HEK293T (cell line): ENCODE measurements at regions not wholly inside any gene's neighbourhood (a gene's known extent, or its start where the extent isn't known, plus 50 kb on each side); places are given as distances from the start of the nearest gene placed in this dataset.

Experiments
- CTCF ChIA-PET: fragments of 350-600 bp; formaldehyde crosslinking; extraction: SDS; loops from one replicate; lab custom pipeline; 2021; ENCODE audit warnings: antibody characterized with exemption, inconsistent platforms; lab: Yijun Ruan, JAX
- POLR2A ChIA-PET: fragments of 350-600 bp; formaldehyde crosslinking; extraction: SDS; loops from one replicate; lab custom pipeline; 2020; ENCODE audit warnings: antibody characterized with exemption, inconsistent platforms; lab: Yijun Ruan, JAX
- DNase-seq: peaks from one replicate; pipeline ENCODE4 v3.0.0; 2012; ENCODE audit warnings: mixed read lengths; ENCODE audit errors: extremely low spot score
- ARNT ChIP-seq: fragments of 450-650 bp; IDR thresholded peaks from 2 replicates; pipeline ENCODE4 v1.6.1; 2017; ENCODE audit warnings: mild to moderate bottlenecking
- BHLHE40 ChIP-seq: fragments of 450-650 bp; IDR thresholded peaks from 2 replicates; pipeline ENCODE4 v1.6.1; 2016; ENCODE audit warnings: mild to moderate bottlenecking, moderate library complexity, borderline replicate concordance
- CTBP1 ChIP-seq: fragments of 450-650 bp; IDR thresholded peaks from 2 replicates; pipeline ENCODE4 v1.6.1; 2016; ENCODE audit warnings: borderline replicate concordance
- ELF4 ChIP-seq: fragments of 450-650 bp; IDR thresholded peaks from 2 replicates; pipeline ENCODE4 v1.6.1; 2017; ENCODE audit warnings: antibody characterized with exemption
- FOXA1 ChIP-seq: fragments of 450-650 bp; IDR thresholded peaks from 2 replicates; pipeline ENCODE4 v1.6.1; 2016; ENCODE audit warnings: mild to moderate bottlenecking
- FOXK2 ChIP-seq: fragments of 450-650 bp; IDR thresholded peaks from 2 replicates; pipeline ENCODE4 v1.6.1; 2016; ENCODE audit warnings: mild to moderate bottlenecking
- FOXM1 ChIP-seq: fragments of 450-650 bp; IDR thresholded peaks from 2 replicates; pipeline ENCODE4 v1.6.1; 2017; ENCODE audit warnings: mild to moderate bottlenecking, borderline replicate concordance
- HDGF ChIP-seq: fragments of 450-650 bp; IDR thresholded peaks from 2 replicates; pipeline ENCODE4 v1.6.1; 2017; ENCODE audit warnings: antibody characterized with exemption, borderline replicate concordance
- L3MBTL2 ChIP-seq: fragments of 450-650 bp; conservative IDR thresholded peaks from 2 replicates; pipeline ENCODE4 v1.6.1; 2016; ENCODE audit warnings: mild to moderate bottlenecking
- LEF1 ChIP-seq: fragments of 450-650 bp; IDR thresholded peaks from 2 replicates; pipeline ENCODE4 v1.6.1; 2017; ENCODE audit warnings: mild to moderate bottlenecking, borderline replicate concordance
- NFRKB ChIP-seq: fragments of 450-650 bp; IDR thresholded peaks from 2 replicates; pipeline ENCODE4 v1.6.1; 2016; ENCODE audit warnings: mild to moderate bottlenecking, moderate library complexity
- SP1 ChIP-seq: fragments of 450-650 bp; IDR thresholded peaks from 2 replicates; pipeline ENCODE4 v1.6.1; 2017
- SUZ12 ChIP-seq: fragments of 450-650 bp; IDR thresholded peaks from 2 replicates; pipeline ENCODE4 v1.6.1; 2016; ENCODE audit warnings: mild to moderate bottlenecking
- TARDBP ChIP-seq: fragments of 450-650 bp; IDR thresholded peaks from 2 replicates; pipeline ENCODE4 v1.6.1; 2016
- ZNF384 ChIP-seq: fragments of 450-650 bp; IDR thresholded peaks from 2 replicates; pipeline ENCODE4 v1.6.1; 2016
- TF ChIP-seq, protein P1 (sequence below): fragments of 450-650 bp; IDR thresholded peaks from 2 replicates; pipeline ENCODE4 v1.6.1; 2016

DNA sequence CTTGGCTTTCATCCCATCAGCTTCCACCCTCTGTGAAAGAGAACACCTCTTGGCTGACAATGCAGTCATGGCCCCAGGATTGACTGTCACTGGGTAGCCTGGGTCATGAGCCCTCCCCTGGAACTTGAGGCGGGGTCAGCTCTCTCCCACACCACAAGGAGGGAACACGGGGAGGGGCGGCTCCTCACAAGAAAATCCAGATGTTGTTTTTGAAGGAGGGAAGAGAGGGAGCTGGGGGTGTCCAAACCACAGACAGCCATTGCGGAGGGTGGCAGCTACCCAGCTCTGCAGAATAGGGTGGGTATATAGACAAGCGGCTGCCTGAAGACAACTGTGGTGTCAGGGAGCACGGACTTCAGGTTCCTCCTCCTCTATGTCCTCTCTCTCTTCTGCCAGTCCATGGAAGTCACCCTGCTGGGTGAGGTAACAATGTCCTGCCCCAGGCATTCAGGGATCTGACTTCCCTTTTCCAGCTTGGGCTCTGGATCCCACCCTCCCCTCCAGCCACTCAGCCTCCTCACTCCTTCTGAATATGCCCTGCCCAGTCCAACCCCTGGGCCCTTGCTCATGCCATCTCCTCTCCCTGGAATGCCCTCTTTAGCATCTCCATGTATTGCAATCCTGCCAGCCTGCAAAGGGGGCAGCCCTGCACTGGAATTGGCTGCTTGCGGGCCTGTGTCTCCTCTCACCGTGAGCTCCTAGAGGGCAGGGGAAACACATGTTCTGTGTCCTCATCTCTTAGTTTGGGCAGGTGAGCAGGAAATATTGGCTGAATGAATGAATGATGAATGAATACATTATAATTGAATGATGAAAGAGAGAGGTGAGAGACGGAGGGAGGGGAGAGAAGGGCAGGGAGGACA lies 60.9 kb upstream of the RUNX3 start:
- POLR2A ChIA-PET, result no interaction called here
- CTCF ChIA-PET, result no interaction called here
- no peak for TF ChIP-seq ELF4
- TF ChIP-seq CTBP1, result no peak
- TF ChIP-seq L3MBTL2, result no peak
- TF ChIP-seq FOXK2, result no peak
- no peak for TF ChIP-seq TARDBP
- TF ChIP-seq, protein P1, sequence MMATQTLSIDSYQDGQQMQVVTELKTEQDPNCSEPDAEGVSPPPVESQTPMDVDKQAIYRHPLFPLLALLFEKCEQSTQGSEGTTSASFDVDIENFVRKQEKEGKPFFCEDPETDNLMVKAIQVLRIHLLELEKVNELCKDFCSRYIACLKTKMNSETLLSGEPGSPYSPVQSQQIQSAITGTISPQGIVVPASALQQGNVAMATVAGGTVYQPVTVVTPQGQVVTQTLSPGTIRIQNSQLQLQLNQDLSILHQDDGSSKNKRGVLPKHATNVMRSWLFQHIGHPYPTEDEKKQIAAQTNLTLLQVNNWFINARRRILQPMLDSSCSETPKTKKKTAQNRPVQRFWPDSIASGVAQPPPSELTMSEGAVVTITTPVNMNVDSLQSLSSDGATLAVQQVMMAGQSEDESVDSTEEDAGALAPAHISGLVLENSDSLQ, result no peak
- TF ChIP-seq FOXA1, result no peak
- no peak for TF ChIP-seq NFRKB
- no peak for TF ChIP-seq BHLHE40
- TF ChIP-seq ARNT, result no peak
- TF ChIP-seq SUZ12, result no peak
- no peak for TF ChIP-seq LEF1
- no peak for TF ChIP-seq ZNF384
- no peak for DNase-seq

DNA sequence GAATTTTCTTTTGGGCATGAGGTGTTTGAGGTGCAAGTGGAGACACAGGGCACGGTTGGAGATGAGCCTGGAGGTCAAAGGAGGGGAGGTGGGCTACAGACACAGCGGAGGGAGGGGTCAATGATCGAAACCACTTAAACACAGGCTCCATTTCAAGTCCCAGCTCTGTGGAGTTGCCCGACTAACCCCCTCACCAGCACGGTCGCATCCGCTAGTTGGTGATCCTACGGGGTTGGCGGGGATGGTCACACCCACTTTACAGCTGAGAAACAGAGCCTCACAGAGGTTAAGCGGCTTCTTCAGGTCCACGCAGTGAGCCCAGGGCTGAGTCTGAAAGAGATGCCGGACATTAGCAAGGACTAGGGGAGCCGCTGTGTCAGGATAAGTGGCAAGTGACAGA lies 60.1 kb upstream of the RUNX3 start:
- CTCF ChIA-PET, result no interaction called here
- TF ChIP-seq L3MBTL2, result no peak
- no peak for TF ChIP-seq SUZ12
- no peak for TF ChIP-seq ARNT
- TF ChIP-seq FOXA1, result no peak
- TF ChIP-seq SP1, result no peak
- no peak for TF ChIP-seq ELF4
- no peak for TF ChIP-seq CTBP1
- TF ChIP-seq, protein P1, result no peak
- TF ChIP-seq HDGF, result no peak
- no peak for TF ChIP-seq FOXK2
- TF ChIP-seq TARDBP, result no peak
- no peak for TF ChIP-seq BHLHE40
- TF ChIP-seq LEF1, result no peak
- TF ChIP-seq NFRKB, result no peak
- TF ChIP-seq ZNF384, result no peak
- no peak for TF ChIP-seq FOXM1
- POLR2A ChIA-PET, result no interaction called here
- no peak for DNase-seq

DNA sequence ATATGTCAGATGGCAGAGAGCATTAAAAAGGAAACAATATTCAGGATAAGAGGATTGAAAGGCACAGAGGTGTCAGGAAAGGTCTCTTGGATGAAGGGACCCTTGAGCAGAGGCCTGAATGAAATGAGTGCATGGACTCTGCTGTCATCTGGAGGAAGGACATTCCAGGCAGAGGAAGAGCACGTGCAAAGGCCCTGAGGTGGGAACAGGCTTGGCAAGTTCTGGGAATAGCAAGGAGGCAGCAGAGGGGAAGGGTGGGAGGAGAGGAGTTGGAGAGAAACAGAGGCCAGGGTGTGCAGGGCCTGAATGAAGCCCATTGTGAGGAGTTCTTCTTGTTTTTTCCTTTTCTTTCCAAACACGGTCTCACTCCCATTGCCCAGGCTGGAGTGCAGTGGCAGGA lies 59.0 kb upstream of the RUNX3 start:
- no peak for DNase-seq
- ChIA-PET CTCF (no interaction called here), POLR2A (no interaction called here)
- TF ChIP-seq SUZ12, result no peak
- TF ChIP-seq LEF1, result no peak
- TF ChIP-seq FOXK2, result no peak
- TF ChIP-seq SP1, result no peak

DNA sequence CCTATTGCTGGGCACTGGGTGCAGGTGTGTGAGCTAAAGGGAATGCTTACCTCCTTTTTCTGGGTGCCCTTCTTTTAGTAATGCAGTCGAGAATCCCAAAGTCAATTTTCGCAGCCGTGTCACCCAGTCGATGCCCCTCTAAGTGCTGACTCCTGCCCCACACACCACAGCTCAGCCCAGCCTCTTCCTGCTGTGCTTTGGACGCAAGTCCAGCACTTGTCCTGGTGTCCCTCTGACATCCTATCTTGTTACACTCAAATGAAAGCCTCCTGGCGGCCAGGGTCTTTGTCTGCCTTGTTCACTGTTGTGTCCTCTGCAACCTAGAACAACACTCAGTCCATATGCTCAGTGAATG lies 58.5 kb upstream of the RUNX3 start:
- TF ChIP-seq CTBP1, result no peak
- TF ChIP-seq HDGF, result no peak
- TF ChIP-seq ARNT, result no peak
- no peak for TF ChIP-seq ZNF384
- no peak for TF ChIP-seq L3MBTL2
- TF ChIP-seq SUZ12, result no peak
- TF ChIP-seq TARDBP, result no peak
- TF ChIP-seq SP1, result no peak
- TF ChIP-seq ELF4, result no peak
- no peak for TF ChIP-seq FOXA1
- no peak for TF ChIP-seq NFRKB
- DNase-seq, result no peak

DNA sequence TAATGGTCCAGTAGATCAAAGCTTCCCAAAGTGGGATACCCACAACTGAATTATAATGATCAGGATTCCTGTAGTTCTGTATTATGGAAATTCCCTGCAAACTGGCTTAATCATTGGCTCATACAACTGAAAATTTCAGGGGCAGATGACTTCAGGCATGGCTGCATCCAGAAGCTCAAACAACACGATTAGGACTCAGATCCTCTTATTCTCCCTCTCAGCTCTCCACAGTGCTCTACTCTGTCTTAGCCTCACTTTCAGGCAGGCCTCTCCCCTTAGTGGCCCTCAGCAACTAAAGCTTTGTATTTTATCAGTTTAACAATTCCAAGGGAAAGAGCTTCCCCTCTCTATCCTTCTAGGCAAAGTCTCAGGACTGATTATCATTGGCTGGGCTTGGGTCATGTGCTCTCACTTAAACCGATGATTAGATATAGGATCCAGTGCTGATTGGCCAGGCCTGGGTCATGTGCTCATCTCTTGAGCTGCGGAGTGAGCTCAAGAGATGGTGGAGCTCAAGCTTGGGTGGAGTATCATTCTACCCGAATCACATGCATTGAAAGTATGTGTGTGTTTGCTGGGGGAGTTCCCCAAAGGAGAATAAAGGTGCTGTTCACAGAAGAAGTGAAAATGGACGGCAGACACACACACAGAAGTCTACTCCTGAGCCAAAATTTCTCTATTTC lies 57.9 kb upstream of the RUNX3 start:
- DNase-seq, result no peak
- ChIA-PET POLR2A (no interaction called here), CTCF (no interaction called here)
- TF ChIP-seq, protein P1, result no peak
- TF ChIP-seq L3MBTL2 (no peak), HDGF (no peak), FOXM1 (no peak)

More for the DNA sequence above, 58.5 kb upstream of the RUNX3 start:
- POLR2A ChIA-PET, result no interaction called here
- CTCF ChIA-PET, result no interaction called here

DNA sequence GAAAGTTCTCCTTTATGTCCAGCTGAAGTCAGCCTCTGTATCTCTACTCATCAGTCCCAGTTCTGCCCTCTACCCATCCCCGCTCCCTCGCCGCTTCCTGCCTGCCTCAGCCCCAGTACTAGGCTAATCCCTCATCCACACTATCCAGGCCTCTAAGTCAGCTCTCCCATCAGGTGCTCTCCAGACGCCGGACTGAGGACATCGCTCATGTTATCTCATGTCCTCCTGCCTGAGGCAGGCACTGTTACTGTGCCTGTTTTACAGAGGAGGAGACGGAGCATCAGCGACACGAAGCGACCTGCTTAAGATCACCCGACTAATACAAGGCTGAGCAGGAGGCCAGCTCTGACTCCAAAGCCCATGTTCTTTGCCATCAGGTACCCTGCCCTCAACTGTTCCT lies 57.3 kb upstream of the RUNX3 start:
- POLR2A ChIA-PET, result no interaction called here

More for the DNA sequence above, 57.3 kb upstream of the RUNX3 start:
- TF ChIP-seq, protein P1, result no peak
- TF ChIP-seq BHLHE40 (no peak), NFRKB (no peak), FOXK2 (no peak), SUZ12 (no peak), HDGF (no peak), ZNF384 (no peak), ARNT (no peak), L3MBTL2 (no peak)
- DNase-seq, result no peak
- CTCF ChIA-PET, result no interaction called here
